Fibroblast of villous mesenchyme (primary cell): ENCODE measurements at regions not wholly inside any gene's neighbourhood (a gene's known extent, or its start where the extent isn't known, plus 50 kb on each side); places are given as distances from the start of the nearest gene placed in this dataset.

ENCODE experiments used
- DNase-seq: peaks from one replicate; pipeline ENCODE4 v3.0.0-alpha.2; 2010; ENCODE audit warnings: low read depth
- H3K4me3 ChIP-seq: 2 replicates; pipeline ENCODE4 v1.5.1; 2011; ENCODE audit warnings: low read depth, mild to moderate bottlenecking, low read length
- TF ChIP-seq, protein P1 (sequence below): IDR thresholded peaks from 2 replicates; pipeline ENCODE4 v1.5.1; 2012; ENCODE audit warnings: low read depth, mild to moderate bottlenecking, low read length; ENCODE audit not compliant: insufficient read depth

- no peak for DNase-seq
- TF ChIP-seq, protein P1, sequence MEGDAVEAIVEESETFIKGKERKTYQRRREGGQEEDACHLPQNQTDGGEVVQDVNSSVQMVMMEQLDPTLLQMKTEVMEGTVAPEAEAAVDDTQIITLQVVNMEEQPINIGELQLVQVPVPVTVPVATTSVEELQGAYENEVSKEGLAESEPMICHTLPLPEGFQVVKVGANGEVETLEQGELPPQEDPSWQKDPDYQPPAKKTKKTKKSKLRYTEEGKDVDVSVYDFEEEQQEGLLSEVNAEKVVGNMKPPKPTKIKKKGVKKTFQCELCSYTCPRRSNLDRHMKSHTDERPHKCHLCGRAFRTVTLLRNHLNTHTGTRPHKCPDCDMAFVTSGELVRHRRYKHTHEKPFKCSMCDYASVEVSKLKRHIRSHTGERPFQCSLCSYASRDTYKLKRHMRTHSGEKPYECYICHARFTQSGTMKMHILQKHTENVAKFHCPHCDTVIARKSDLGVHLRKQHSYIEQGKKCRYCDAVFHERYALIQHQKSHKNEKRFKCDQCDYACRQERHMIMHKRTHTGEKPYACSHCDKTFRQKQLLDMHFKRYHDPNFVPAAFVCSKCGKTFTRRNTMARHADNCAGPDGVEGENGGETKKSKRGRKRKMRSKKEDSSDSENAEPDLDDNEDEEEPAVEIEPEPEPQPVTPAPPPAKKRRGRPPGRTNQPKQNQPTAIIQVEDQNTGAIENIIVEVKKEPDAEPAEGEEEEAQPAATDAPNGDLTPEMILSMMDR, result no peak
- no peak overlapping the region for H3K4me3 ChIP-seq
Measured at GRCh38 chr21:36636016-36636415, 62.9 kb upstream of the SIM2 start.

GRCh38 chr21:36636439-36636838, 62.5 kb upstream of the SIM2 start:
- no peak for DNase-seq
- TF ChIP-seq, protein P1, result no peak

DNA sequence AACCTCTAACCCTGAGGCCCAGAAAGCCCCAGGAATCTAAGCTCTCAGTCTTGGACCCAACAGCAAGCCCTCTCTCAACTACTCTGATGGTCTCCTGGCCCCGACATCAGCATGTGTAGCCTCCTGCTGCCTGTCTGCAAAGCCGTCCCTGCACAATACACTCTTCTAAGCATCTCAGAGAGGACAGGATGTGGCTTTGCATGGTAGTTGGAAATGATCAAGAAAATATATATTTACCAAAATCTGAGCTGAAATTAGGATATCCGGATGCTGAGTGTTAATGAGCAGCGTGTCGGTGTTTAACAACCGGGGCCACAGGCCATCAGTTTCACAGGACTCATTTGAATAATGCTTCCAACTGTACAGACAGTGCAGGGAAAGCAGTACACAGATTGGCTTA, 59.1 kb upstream of the SIM2 start:
- DNase-seq, result no peak
- TF ChIP-seq, protein P1, result no peak
- no peak overlapping the region for H3K4me3 ChIP-seq

More at GRCh38 chr21:36636439-36636838, 62.5 kb upstream of the SIM2 start:
- no peak overlapping the region for H3K4me3 ChIP-seq

- H3K4me3 ChIP-seq, result no peak overlapping the region
- peak; percentile 76 for DNase-seq
- TF ChIP-seq, protein P1, result no peak
Measured at GRCh38 chr21:36640174-36640720, 58.7 kb upstream of the SIM2 start.

DNA sequence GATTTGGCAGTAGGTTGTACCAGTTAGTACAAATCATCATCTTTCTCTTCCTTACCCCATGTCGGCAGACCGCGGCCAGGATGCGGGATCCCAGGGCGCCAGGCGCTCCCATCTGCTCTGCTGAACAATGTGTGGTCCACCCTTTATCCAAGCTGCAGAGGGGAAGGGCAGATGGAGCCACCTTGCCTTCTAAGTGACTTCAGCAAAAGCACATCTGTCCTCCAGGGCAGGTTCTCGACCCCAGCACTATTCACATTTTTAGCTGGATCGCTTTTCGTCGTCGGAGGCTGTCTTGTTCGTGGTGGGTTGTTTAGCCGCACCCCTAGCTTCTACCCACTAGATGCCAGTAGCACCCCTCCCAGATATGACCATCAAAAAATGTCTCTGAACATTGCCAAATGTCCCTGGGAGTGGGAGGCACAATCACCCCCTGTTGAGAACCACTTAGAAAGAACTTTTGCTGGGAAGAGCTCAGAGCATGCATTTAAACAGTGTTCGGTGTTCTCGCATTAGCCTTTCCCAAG, 58.1 kb upstream of the SIM2 start:
- DNase-seq, result no peak

DNA sequence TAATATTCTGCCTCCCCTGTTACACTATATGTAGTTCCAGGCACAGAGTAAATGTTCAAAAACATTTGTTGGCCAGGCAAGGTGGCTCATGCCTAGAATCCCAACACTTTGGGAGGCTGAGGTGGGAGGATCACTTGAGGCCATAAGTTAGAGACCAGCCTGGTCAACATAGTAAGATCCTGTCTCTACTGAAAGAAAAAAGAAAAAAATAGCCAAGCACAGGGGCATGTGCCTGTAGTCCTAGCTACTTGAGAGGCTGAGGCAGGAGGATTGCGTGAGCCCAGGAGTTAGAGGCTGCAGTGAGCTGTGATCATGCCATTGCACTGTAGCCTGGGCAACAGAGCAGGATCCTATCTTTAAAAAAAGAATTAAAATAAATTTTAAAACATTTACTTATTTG, 57.6 kb upstream of the SIM2 start:
- TF ChIP-seq, protein P1, result no peak
- H3K4me3 ChIP-seq, result no peak overlapping the region
- no peak for DNase-seq

More for the DNA sequence above, 58.1 kb upstream of the SIM2 start:
- no peak overlapping the region for H3K4me3 ChIP-seq
- TF ChIP-seq, protein P1, result no peak

DNA sequence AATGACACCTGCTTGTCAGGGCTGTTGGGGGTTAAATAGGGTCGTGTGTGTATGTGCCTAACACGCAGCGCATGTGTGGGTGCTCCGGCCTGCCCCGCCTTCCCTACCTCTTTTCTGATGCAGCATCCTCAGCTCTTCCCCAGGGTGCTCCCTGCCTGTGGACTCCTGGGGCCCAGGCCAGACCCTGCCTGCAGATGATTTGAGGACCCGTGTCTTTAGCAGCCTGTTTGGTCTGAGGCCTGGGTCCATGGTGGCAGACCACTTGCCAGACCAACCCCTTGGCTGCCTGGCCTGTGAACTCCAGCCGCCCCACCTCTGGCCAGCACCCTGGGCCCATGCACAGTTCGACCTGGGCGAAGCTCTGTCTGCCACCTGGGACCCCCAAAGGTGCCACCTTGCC, 57.0 kb upstream of the SIM2 start:
- TF ChIP-seq, protein P1, result no peak
- DNase-seq, result no peak
- H3K4me3 ChIP-seq, result no peak overlapping the region
